HG03469 (cell line): ENCODE measurements at regions not wholly inside any gene's neighbourhood (a gene's known extent, or its start where the extent isn't known, plus 50 kb on each side); places are given as distances from the start of the nearest gene placed in this dataset.

ENCODE experiments used
- ATAC-seq: cut with Tn5 transposase; IDR thresholded peaks from one replicate; pipeline ENCODE4 v1.9.1; 2021; ENCODE audit warnings: mild to moderate bottlenecking, moderate library complexity, moderate number of reproducible peaks; ENCODE audit not compliant: unreplicated experiment

GRCh38 chr1:5364591-5364990, 627.6 kb downstream of the NPHP4 start:
- ATAC-seq = no peak

- ATAC-seq = no peak
Measured at GRCh38 chr1:5354681-5355080, 637.5 kb downstream of the NPHP4 start.

GRCh38 chr1:5351366-5351765, 640.9 kb downstream of the NPHP4 start:
- no peak for ATAC-seq

- ATAC-seq = no peak
Measured at GRCh38 chr1:5349526-5349925, 642.7 kb downstream of the NPHP4 start.

- ATAC-seq = no peak
Measured at GRCh38 chr1:5348732-5349465, 643.3 kb downstream of the NPHP4 start.

GRCh38 chr1:5347726-5348125, 644.5 kb downstream of the NPHP4 start:
- ATAC-seq = no peak

GRCh38 chr1:5345556-5345955, 646.7 kb downstream of the NPHP4 start:
- ATAC-seq = no peak

- no peak for ATAC-seq
Measured at GRCh38 chr1:5343256-5344020, 648.8 kb downstream of the NPHP4 start.

- no peak for ATAC-seq
Measured at GRCh38 chr1:5342830-5343229, 649.4 kb downstream of the NPHP4 start.

GRCh38 chr1:5342172-5342571, 650.1 kb downstream of the NPHP4 start:
- ATAC-seq = no peak

- no peak for ATAC-seq
Measured at GRCh38 chr1:5341471-5341870, 650.8 kb downstream of the NPHP4 start.

GRCh38 chr1:5340560-5341130, 651.6 kb downstream of the NPHP4 start:
- ATAC-seq = no peak

- ATAC-seq = no peak
Measured at GRCh38 chr1:5338466-5338865, 653.8 kb downstream of the NPHP4 start.

GRCh38 chr1:5333291-5333690, 658.9 kb downstream of the NPHP4 start:
- no peak for ATAC-seq

GRCh38 chr1:5331101-5331500, 661.1 kb downstream of the NPHP4 start:
- ATAC-seq = no peak

- no peak for ATAC-seq
Measured at GRCh38 chr1:5329068-5329739, 663.0 kb downstream of the NPHP4 start.

- no peak for ATAC-seq
Measured at GRCh38 chr1:5324883-5325282, 667.3 kb downstream of the NPHP4 start.

GRCh38 chr1:5318143-5318816, 663.9 kb downstream of the AJAP1 start:
- ATAC-seq = no peak

- ATAC-seq = no peak
Measured at GRCh38 chr1:5317391-5317790, 663.0 kb downstream of the AJAP1 start.

GRCh38 chr1:5312862-5313261, 658.5 kb downstream of the AJAP1 start:
- ATAC-seq = no peak

GRCh38 chr1:5312293-5312674, 657.9 kb downstream of the AJAP1 start:
- ATAC-seq = no peak
